ENCODE measurements at regions not wholly inside any gene's neighbourhood (a gene's known extent, or its start where the extent isn't known, plus 50 kb on each side); places are given as distances from the start of the nearest gene placed in this dataset.

- DNase-seq, result no peak
Measured at GRCh38 chr10:128506423-128506822, 380.2 kb upstream of the MKI67 start.

DNA sequence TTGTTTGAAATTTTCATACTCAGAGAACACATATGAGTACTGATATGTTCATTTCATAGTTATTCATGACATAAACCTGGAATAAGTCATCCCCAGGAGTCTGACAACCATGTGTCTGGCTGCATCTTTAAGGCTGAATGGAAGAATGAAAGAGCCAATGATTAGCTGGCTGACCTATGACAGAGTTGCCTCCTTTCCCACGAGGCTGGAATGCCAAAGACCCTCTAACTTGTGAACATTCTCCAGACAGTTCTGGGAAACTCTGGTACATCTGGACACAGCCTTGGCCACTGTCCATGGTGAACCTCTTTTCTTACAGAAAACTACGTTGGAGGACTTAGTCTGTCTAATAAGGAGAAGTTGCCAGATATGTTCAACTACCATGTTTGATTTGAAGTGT lies 380.8 kb upstream of the MKI67 start:
- DNase-seq, result no peak

- DNase-seq, result no peak
Measured at GRCh38 chr10:128511284-128511683, 385.1 kb upstream of the MKI67 start.

GRCh38 chr10:128512767-128513166 lies 386.5 kb upstream of the MKI67 start:
- no peak for DNase-seq

- no peak for DNase-seq
Measured at GRCh38 chr10:128514536-128514935, 388.3 kb upstream of the MKI67 start.

DNA sequence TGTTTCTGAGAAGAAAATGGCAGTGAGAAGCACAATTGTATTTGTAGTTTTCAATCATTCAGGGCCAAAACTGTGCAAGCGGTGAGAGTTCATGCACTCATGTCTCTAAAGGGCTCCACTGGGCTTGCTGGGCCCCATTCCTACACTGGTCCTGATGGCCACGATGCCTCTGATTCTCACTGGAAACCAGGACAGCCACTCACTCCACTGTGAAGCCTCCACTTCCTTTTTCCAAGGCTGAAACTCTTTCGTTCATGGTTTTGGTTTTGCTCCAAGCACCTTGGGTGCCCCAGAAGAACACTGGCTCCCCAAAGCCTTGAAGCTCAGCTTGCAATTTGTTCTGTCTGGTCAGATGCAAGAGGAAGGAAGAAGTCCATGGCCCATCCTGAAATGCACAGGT lies 390.0 kb upstream of the MKI67 start:
- no peak for DNase-seq

DNA sequence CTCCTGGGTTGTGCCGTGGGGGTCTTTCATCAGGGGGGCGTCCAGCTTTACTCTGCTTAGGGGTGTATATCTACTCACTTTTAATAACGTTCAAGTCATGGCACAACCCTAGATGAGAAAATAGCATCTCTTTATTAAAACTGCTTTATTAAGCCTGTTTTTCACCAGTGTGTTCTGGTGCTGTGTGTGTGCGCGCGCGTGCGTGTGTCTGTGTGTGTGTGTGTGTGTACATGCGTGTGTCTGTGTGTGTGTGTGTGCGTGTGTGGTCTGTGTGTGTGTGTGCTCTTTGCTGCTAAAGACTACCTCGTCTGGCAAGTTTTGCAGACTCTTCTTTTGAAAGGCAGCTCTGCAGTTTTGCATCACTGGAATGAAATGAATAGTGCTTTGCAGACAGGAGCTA lies 390.9 kb upstream of the MKI67 start:
- DNase-seq, result no peak

DNA sequence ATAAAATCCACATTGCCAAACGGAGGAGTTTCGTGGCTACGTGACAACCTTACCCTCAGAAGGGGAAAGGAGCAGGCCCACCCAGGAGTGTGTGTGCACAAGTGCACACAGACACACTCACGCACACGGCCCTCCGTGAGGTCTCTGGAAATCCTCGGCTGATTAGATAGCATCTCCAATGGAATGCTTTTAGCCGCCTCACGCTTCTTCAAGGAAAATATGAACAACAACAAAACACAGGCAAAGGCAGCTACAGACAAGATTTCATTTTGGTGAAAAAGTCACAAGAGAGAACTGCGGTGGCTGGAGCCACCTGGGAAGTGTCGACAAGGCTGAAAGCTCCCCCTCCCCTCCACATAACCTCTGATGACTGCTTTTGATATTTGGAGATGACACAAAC lies 391.8 kb upstream of the MKI67 start:
- DNase-seq, result no peak

DNA sequence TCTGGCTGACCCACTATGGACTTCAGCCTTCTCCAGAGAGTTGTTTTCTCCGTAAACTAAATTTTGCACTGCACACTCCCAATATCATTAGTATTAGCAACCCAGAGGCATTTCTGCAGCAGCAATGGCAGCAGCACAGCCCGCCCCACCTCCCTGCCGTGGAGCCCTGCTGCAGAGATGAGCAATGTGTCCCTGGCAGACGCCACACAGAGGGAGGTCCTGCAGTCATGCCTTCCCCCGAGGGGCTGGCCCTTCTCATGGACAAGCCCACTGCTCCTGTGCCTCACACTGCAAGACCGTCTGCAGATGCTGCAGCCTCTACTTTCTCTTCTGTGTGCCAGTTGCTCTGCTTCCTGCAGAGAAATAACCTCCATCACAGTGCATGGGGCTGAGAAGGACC lies 393.4 kb upstream of the MKI67 start:
- DNase-seq, result no peak

GRCh38 chr10:128520211-128520815 lies 394.1 kb upstream of the MKI67 start:
- no peak for DNase-seq

DNA sequence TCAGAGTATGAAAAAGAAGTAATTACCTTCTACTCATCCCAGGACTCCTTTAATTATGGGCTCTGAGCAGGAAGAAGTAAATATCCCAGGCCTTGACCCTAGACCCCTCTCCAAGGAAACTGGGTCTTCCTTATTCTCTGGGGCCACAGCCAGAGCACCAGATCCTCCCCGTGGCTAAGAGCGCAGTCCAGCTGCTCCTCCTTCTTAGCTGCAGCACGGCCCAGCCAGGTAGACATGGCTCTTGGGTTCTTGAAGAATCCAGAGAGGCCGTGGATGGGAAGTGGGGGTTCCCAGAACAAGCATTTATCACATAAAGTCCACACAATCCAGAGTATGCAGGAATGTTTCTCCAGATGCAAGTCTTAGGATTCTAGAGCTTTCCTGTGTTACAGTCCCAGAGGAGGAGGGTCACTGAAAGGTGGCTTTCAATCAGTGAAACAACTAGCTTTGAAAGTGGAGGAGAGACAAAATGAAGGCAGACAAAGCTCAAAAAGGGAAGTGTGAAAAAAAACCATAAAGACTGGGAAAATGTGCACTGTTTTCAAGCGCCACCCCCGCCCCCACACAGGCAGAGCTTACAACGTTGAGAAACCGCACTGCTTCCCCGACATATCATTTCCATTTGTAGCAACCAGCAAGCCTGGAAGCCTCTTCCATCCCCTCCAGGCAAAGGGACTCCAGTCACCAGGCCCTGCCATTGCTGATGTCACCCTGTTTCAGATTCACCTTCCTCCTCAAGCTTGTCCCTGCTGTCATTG lies 396.5 kb upstream of the MKI67 start:
- no peak for DNase-seq

GRCh38 chr10:128525444-128525843 lies 399.2 kb upstream of the MKI67 start:
- DNase-seq, result no peak

GRCh38 chr10:128525936-128526335 lies 399.7 kb upstream of the MKI67 start:
- DNase-seq, result no peak

DNA sequence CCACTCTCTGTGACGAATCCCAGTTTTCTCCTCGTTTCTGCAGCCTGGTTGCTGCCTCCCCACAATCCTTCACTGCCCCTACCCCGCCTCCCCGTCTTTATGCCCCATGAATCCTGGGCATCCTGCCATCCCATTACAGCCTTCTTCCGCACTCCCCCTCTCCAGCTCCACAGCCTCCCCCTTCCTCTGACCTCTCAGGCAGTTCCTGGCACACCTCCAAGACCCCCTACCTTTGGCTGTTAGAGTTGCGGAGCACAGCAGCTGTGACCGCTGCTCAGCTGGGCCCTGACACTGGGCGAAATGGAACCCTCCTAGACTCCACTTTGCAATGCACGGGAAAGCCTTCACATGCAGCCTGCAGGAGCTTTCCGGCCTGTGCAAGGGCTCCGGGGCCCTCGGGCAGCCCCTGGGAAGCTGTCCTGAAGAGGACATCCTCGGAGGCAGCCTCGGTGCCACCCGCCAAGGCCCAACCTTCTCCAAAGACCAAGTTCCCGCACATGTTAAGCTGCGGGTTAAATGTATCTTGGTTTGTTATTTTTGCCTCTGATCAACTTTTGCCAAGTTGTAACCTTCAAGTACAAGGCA lies 400.7 kb upstream of the MKI67 start:
- no peak for DNase-seq

DNA sequence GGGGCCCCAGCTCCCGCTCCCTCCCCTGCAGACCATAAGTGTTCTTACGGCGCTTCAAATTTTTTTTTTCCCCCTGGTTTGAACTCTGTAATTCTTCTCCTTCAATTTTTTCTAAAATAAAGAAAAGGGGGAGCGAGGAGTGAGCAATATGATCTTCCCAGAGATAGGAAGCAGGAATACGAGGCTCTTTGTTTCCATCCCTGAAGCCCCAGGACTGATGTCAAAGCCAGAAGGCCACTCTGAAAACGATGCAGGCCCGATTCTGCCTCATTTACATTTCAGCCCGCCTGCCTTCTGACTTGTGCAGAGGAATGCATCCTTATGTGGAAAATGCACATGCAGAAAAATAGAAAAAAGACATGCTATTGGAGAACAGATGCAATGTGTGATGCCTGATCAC lies 401.5 kb upstream of the MKI67 start:
- DNase-seq, result no peak

DNA sequence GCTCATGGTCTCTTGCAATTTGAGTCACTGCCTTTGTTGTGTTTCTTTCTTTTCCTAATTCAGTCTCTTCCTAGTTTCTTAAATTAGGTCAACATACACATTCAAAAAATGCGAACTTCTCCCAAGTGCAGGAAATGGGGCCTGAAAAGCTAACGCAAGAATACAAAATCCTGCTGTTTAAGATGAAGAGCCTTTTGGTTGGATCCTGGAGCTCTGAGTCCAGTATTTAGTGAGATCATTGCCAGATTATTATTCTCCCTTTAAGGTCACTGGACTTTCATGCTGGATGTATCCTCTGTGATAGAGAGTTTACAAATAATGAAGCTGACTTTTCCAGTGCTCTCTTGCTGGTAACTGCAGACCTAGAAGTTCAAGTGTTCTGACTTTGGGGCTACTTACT lies 401.9 kb upstream of the MKI67 start:
- DNase-seq, result no peak

GRCh38 chr10:128528781-128529180 lies 402.6 kb upstream of the MKI67 start:
- DNase-seq, result no peak

- DNase-seq, result no peak
Measured at GRCh38 chr10:128529225-128529624, 403.0 kb upstream of the MKI67 start.

- no peak for DNase-seq
Measured at GRCh38 chr10:128530301-128530700, 404.1 kb upstream of the MKI67 start.

GRCh38 chr10:128530946-128531345 lies 404.7 kb upstream of the MKI67 start:
- DNase-seq, result no peak

DNA sequence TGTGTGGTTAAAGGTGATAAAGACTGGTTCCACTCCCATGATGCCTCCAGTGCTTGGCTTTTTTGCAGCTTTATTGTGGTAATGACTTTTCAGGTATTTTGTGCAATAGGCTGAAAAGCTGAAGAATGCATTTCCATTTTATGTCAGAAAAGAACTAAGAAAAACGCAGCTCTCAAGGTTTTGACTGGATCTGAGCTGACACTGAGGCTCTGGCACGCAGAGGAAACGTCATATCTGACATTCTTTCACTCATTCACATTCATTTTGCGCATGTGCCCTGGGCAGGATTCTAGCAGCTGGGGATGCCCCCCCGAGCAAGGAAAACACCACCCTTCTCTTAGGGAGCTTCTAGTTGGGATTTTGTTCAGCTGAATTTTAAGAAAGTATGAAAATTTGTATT lies 408.5 kb upstream of the MKI67 start:
- no peak for DNase-seq

GRCh38 chr10:128536259-128536658 lies 410.0 kb upstream of the MKI67 start:
- DNase-seq, result no peak

GRCh38 chr10:128537834-128538330 lies 411.7 kb upstream of the MKI67 start:
- no peak for DNase-seq

GRCh38 chr10:128538671-128539070 lies 412.4 kb upstream of the MKI67 start:
- DNase-seq, result no peak
